DND-41 (cell line): ENCODE measurements at regions not wholly inside any gene's neighbourhood (a gene's known extent, or its start where the extent isn't known, plus 50 kb on each side); places are given as distances from the start of the nearest gene placed in this dataset.
A peak's percentile ranks its signal among the peaks of the same experiment; 100 is the strongest.

Experiments
- ATAC-seq: fragments of 200-7000 bp; cut with Tn5 transposase; 3 replicates; pipeline ENCODE4 v1.9.1; 2021; ENCODE audit warnings: low read depth; ENCODE audit not compliant: insufficient read depth
- DNase-seq: peaks from one replicate; pipeline ENCODE4 v3.0.0-alpha.2; 2020
- H2AFZ ChIP-seq: 2 replicates; pipeline ENCODE4 v1.6.0; 2012; ENCODE audit warnings: low read depth, low read length
- H3K27ac ChIP-seq: 2 replicates; pipeline ENCODE4 v1.5.1; 2012; ENCODE audit warnings: low read length, inconsistent platforms
- H3K27me3 ChIP-seq: fragments of 200-600 bp; sonication (generic); 2 replicates; pipeline ENCODE4 v1.6.0; 2012; ENCODE audit warnings: low read length, mild to moderate bottlenecking, inconsistent platforms; ENCODE audit not compliant: insufficient read depth, poor library complexity
- H3K36me3 ChIP-seq: 2 replicates; pipeline ENCODE4 v1.5.1; 2012; ENCODE audit warnings: low read length, inconsistent platforms; ENCODE audit not compliant: insufficient read depth
- H3K4me1 ChIP-seq: 2 replicates; pipeline ENCODE4 v1.5.1; 2012; ENCODE audit warnings: mild to moderate bottlenecking, low read length; ENCODE audit not compliant: insufficient read depth
- H3K4me2 ChIP-seq: 2 replicates; pipeline ENCODE4 v1.6.0; 2012; ENCODE audit warnings: mild to moderate bottlenecking, moderate library complexity, low read length, inconsistent platforms; ENCODE audit not compliant: insufficient read depth
- H3K4me3 ChIP-seq, 2 experiments: fragments of 200-600 bp in 1 of 2; shearing (Covaris generic) in 1 of 2; 2 replicates each; pipeline ENCODE4 v1.5.1; 2012 to 2016; ENCODE audit warnings: inconsistent platforms in 2 of 2, low read length in 2 of 2, mild to moderate bottlenecking in 2 of 2, low read depth in 1 of 2, moderate library complexity in 1 of 2
- H3K79me2 ChIP-seq: 2 replicates; pipeline ENCODE4 v1.6.0; 2012; ENCODE audit warnings: low read length, inconsistent platforms; ENCODE audit not compliant: insufficient read depth
- H3K9ac ChIP-seq: 2 replicates; pipeline ENCODE4 v1.6.0; 2012; ENCODE audit warnings: low read depth, mild to moderate bottlenecking, inconsistent platforms, low read length, moderate library complexity
- H3K9me3 ChIP-seq: 2 replicates; pipeline ENCODE4 v1.5.1; 2012; ENCODE audit warnings: low read length, moderate library complexity, mild to moderate bottlenecking, inconsistent platforms; ENCODE audit not compliant: insufficient read depth, severe bottlenecking
- H4K20me1 ChIP-seq: 2 replicates; pipeline ENCODE4 v1.6.0; 2012; ENCODE audit warnings: low read length; ENCODE audit not compliant: insufficient read depth
- EZH2 ChIP-seq: IDR thresholded peaks from 3 replicates; pipeline ENCODE4 v1.6.1; 2012; ENCODE audit warnings: borderline replicate concordance, low read depth, mild to moderate bottlenecking, moderate library complexity, low read length, inconsistent platforms; ENCODE audit not compliant: severe bottlenecking
- TF ChIP-seq, protein P1 (sequence below): IDR thresholded peaks from 2 replicates; pipeline ENCODE4 v1.5.1; 2012; ENCODE audit warnings: borderline replicate concordance, low read length, moderate library complexity, mild to moderate bottlenecking; ENCODE audit not compliant: poor library complexity, severe bottlenecking; ENCODE audit errors: extremely low read depth

DNA sequence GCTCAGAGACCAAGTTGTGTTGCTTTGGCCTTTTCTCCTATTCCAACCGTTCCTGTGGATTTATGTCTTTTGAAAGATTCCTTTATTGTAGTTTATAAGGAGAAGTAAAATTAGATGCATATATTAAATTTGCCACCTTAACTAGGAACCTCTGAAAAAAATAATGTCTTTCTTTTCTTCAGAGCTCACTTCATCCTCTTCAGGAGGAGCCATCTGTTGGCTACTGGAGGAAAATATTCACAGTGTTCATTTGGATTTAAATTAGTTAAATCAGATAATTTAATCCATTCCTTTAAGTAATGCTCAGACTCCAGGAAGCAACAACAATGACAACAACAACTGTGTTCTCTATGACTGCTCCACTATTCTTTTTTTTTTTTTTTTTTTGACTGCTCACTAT lies 164.0 kb downstream of the FASLG start:
- ATAC-seq: no peak

GRCh38 chr1:172823534-172823933 lies 164.6 kb downstream of the FASLG start:
- Histone ChIP-seq H3K4me3 (no peak overlapping the region), H3K36me3 (no peaks in the 10 kb centered on the region), H4K20me1 (no peaks in the 10 kb centered on the region), H2AFZ (no peak overlapping the region), H3K9ac (no peak overlapping the region), H3K27me3 (no peaks in the 10 kb centered on the region), H3K79me2 (no peaks in the 10 kb centered on the region), H3K4me2 (no peak overlapping the region), H3K27ac (no peak overlapping the region), H3K4me1 (peaks cover 51% of the 10 kb centered on the region), H3K9me3 (no peaks in the 10 kb centered on the region)
- DNase-seq: no peak
- TF ChIP-seq, protein P1, sequence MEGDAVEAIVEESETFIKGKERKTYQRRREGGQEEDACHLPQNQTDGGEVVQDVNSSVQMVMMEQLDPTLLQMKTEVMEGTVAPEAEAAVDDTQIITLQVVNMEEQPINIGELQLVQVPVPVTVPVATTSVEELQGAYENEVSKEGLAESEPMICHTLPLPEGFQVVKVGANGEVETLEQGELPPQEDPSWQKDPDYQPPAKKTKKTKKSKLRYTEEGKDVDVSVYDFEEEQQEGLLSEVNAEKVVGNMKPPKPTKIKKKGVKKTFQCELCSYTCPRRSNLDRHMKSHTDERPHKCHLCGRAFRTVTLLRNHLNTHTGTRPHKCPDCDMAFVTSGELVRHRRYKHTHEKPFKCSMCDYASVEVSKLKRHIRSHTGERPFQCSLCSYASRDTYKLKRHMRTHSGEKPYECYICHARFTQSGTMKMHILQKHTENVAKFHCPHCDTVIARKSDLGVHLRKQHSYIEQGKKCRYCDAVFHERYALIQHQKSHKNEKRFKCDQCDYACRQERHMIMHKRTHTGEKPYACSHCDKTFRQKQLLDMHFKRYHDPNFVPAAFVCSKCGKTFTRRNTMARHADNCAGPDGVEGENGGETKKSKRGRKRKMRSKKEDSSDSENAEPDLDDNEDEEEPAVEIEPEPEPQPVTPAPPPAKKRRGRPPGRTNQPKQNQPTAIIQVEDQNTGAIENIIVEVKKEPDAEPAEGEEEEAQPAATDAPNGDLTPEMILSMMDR: no peak
- TF ChIP-seq EZH2: no peak
- no peak for ATAC-seq

More for the DNA sequence above, 164.0 kb downstream of the FASLG start:
- H3K4me3 ChIP-seq: no peak overlapping the region
- no peak for DNase-seq
- H3K4me2 ChIP-seq: no peak overlapping the region
- H2AFZ ChIP-seq: 0 out of 2 replicates have a peak overlapping the region, but pooled peaks have one; percentile 42
- no peaks in the 10 kb centered on the region for H4K20me1 ChIP-seq
- no peak overlapping the region; the same call in 1 of the 2 replicates for H3K27ac ChIP-seq
- no peaks in the 10 kb centered on the region for H3K36me3 ChIP-seq
- no peaks in the 10 kb centered on the region for H3K9me3 ChIP-seq
- H3K27me3 ChIP-seq: no peaks in the 10 kb centered on the region
- TF ChIP-seq, protein P1: no peak
- no peak for TF ChIP-seq EZH2
- H3K9ac ChIP-seq: no peak overlapping the region
- H3K79me2 ChIP-seq: no peaks in the 10 kb centered on the region
- H3K4me1 ChIP-seq: peaks cover 48% of the 10 kb centered on the region

DNA sequence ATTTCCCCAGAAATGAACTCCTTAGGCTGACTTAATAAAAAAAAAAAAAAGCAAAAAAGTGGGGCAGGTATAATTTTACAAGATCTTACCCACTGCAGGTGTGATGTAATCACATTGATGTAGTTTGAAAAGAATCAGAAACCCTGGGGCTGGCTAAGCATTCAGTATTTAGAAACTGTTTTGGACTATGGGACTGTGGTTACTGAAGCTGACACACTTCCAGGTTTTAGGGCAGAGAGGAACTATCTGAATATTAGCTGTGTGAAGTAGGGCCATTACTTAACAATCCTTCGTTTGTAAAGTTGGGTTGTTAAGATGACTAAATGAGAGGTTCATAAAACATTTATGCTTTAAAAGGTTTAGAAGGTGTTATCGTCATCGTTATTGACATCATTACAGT lies 165.3 kb downstream of the FASLG start:
- ATAC-seq: no peak
- H3K4me2 ChIP-seq: no peak overlapping the region
- no peaks in the 10 kb centered on the region for H3K9me3 ChIP-seq
- no peak for TF ChIP-seq EZH2
- TF ChIP-seq, protein P1: no peak
- no peak overlapping the region for H3K27ac ChIP-seq
- H3K36me3 ChIP-seq: no peaks in the 10 kb centered on the region
- peaks cover 51% of the 10 kb centered on the region for H3K4me1 ChIP-seq
- H4K20me1 ChIP-seq: no peaks in the 10 kb centered on the region
- H3K27me3 ChIP-seq: no peaks in the 10 kb centered on the region
- no peak for DNase-seq
- H2AFZ ChIP-seq: no peak overlapping the region
- no peak overlapping the region for H3K9ac ChIP-seq
- H3K79me2 ChIP-seq: no peaks in the 10 kb centered on the region
- H3K4me3 ChIP-seq: no peak overlapping the region
